GM10266 (cell line): ENCODE measurements at regions not wholly inside any gene's neighbourhood (a gene's known extent, or its start where the extent isn't known, plus 50 kb on each side); places are given as distances from the start of the nearest gene placed in this dataset.

Source experiments
- DNase-seq: peaks from one replicate; pipeline ENCODE4 v3.0.0; 2012; ENCODE audit errors: extremely low spot score
- TF ChIP-seq, protein P1 (sequence below): IDR thresholded peaks from 2 replicates; pipeline ENCODE4 v1.5.1; 2012; ENCODE audit warnings: mild to moderate bottlenecking, low read depth; ENCODE audit not compliant: control insufficient read depth, insufficient read depth; ENCODE audit errors: missing control alignments

DNA sequence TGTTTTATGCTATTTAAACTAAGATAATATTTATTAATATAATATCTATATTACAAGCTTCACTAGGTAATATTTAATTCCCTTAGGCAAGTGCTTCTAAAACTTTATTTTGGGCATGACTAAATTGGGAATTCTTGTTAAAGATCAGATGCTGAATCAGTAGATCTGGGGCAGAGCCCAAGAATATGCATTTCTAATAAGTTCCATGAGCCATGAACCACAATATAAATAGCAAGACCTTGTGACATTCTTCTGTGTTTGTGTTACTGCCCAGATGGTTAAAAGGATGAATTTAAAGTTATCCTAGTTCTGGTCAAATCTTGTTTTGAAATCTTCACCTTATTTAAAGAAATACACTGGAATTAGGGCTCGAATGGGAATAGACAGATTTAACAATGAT, 258.4 kb upstream of the CACNA2D1 start:
- TF ChIP-seq, protein P1, sequence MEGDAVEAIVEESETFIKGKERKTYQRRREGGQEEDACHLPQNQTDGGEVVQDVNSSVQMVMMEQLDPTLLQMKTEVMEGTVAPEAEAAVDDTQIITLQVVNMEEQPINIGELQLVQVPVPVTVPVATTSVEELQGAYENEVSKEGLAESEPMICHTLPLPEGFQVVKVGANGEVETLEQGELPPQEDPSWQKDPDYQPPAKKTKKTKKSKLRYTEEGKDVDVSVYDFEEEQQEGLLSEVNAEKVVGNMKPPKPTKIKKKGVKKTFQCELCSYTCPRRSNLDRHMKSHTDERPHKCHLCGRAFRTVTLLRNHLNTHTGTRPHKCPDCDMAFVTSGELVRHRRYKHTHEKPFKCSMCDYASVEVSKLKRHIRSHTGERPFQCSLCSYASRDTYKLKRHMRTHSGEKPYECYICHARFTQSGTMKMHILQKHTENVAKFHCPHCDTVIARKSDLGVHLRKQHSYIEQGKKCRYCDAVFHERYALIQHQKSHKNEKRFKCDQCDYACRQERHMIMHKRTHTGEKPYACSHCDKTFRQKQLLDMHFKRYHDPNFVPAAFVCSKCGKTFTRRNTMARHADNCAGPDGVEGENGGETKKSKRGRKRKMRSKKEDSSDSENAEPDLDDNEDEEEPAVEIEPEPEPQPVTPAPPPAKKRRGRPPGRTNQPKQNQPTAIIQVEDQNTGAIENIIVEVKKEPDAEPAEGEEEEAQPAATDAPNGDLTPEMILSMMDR: no peak
- no peak for DNase-seq

GRCh38 chr7:82700741-82701140, 257.2 kb upstream of the CACNA2D1 start:
- no peak for DNase-seq
- TF ChIP-seq, protein P1: no peak

DNA sequence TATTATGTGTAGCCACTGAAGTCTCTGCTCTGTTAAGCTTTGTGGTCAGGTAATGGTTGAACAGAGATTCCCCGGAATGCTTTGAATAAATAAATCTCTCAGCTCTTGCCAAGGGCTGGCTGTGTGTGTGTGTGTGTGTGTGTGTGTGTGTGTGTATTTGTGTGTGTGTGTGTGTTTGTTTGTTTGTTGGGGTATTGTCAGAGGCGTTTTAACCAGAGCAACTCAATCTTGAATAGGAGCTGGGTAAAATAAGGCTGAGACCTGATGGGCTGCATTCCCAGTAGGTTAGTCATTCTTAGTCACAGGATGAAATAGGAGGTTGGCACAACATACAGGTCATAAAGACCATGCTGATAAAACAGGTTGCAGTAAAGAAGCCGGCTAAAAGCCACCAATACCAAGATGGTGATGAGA, 256.2 kb upstream of the CACNA2D1 start:
- TF ChIP-seq, protein P1: no peak
- no peak for DNase-seq

DNA sequence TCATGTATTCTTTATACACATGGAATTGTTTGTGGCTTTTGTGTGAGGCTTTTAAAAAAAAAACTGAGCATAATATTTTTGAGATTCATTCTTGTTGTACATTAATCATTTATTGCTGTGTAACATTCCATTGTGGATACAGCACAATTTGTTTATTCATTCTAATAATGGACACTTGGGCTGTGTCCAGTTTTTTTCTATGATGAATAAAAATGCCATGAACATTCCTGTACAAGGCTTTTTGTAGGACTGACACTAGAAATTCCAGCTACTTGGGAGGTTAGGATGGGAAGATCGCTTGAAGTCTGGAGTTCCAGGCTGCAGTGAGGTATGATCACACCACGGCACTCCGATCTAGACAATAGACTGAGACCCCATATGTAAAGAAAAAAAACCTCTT, 254.3 kb upstream of the CACNA2D1 start:
- TF ChIP-seq, protein P1: no peak
- no peak for DNase-seq

GRCh38 chr7:82696631-82697030, 253.1 kb upstream of the CACNA2D1 start:
- DNase-seq: no peak
- TF ChIP-seq, protein P1: no peak

GRCh38 chr7:82694022-82694421, 250.4 kb upstream of the CACNA2D1 start:
- DNase-seq: no peak
- TF ChIP-seq, protein P1: no peak

DNA sequence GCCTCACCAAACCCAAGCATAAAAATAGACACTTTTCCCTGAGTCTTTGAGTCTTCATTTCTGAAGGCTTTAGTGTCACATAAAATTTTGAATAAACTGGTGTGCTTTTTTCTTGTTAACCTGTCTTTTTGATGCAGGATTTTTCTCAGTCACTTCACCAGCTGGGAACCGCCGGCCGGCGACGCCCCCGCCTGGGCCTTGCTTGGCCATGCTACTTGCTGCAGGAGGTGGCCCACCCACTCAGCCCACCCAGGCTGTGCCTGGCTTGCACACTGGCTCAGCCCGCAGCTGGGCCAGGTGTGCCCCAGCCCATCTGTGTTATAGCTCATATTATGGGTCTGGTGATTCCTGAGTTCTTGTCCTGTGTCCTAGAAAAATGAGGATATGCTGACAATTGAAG, 247.4 kb upstream of the CACNA2D1 start:
- TF ChIP-seq, protein P1: no peak

GRCh38 chr7:82685214-82685613, 241.6 kb upstream of the CACNA2D1 start:
- DNase-seq: no peak
- TF ChIP-seq, protein P1: no peak

More for the DNA sequence above, 247.4 kb upstream of the CACNA2D1 start:
- no peak for DNase-seq
